GM12864 (cell line): ENCODE measurements at regions not wholly inside any gene's neighbourhood (a gene's known extent, or its start where the extent isn't known, plus 50 kb on each side); places are given as distances from the start of the nearest gene placed in this dataset.

Source experiments
- DNase-seq: peaks from one replicate; pipeline ENCODE4 v3.0.0-alpha.2; 2011; ENCODE audit warnings: low read depth
- H3K4me3 ChIP-seq: 2 replicates; pipeline ENCODE4 v1.5.1; 2011; ENCODE audit warnings: mild to moderate bottlenecking, low read depth, low read length, control low read depth
- TF ChIP-seq, protein P1 (sequence below): IDR thresholded peaks from 2 replicates; pipeline ENCODE4 v1.5.1; 2011; ENCODE audit warnings: low read depth, mild to moderate bottlenecking, moderate library complexity, low read length, control low read depth, inconsistent platforms; ENCODE audit errors: missing control alignments

- TF ChIP-seq, protein P1, sequence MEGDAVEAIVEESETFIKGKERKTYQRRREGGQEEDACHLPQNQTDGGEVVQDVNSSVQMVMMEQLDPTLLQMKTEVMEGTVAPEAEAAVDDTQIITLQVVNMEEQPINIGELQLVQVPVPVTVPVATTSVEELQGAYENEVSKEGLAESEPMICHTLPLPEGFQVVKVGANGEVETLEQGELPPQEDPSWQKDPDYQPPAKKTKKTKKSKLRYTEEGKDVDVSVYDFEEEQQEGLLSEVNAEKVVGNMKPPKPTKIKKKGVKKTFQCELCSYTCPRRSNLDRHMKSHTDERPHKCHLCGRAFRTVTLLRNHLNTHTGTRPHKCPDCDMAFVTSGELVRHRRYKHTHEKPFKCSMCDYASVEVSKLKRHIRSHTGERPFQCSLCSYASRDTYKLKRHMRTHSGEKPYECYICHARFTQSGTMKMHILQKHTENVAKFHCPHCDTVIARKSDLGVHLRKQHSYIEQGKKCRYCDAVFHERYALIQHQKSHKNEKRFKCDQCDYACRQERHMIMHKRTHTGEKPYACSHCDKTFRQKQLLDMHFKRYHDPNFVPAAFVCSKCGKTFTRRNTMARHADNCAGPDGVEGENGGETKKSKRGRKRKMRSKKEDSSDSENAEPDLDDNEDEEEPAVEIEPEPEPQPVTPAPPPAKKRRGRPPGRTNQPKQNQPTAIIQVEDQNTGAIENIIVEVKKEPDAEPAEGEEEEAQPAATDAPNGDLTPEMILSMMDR: no peak
- no peak for DNase-seq
- no peak overlapping the region for H3K4me3 ChIP-seq
These were observed 104.7 kb downstream of the TSN start for GRCh38 chr2:121860033-121860757.

- no peak for DNase-seq
- no peak overlapping the region for H3K4me3 ChIP-seq
- TF ChIP-seq, protein P1: no peak
These were observed 105.3 kb downstream of the TSN start for GRCh38 chr2:121860758-121861227.

DNA sequence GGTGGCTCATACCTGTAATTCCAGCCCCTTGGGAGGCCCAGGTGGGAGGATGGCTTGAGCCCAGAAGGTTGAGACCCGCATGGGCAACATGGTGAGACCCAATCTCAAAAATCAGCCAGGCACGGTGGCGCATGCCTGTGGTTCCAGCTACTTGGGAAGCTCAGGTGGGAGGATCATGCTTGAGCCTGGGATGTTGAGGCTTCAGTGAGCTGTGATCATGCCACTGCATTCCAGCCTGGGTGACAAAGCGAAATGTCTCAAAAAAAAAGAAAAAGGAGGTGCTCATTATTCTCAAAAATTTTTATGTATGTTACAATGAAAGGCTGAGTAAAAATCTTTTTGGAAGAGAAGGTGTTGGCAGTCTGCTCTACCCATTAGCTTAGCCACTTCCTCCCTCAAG is 106.8 kb downstream of the TSN start:
- DNase-seq: no peak
- TF ChIP-seq, protein P1: no peak
- no peak overlapping the region for H3K4me3 ChIP-seq

- TF ChIP-seq, protein P1: no peak
These were observed 110.5 kb downstream of the TSN start for GRCh38 chr2:121865914-121866313.

GRCh38 chr2:121866789-121867188 is 111.3 kb downstream of the TSN start:
- TF ChIP-seq, protein P1: no peak
- H3K4me3 ChIP-seq: no peak overlapping the region
- no peak for DNase-seq

More at GRCh38 chr2:121865914-121866313, 110.5 kb downstream of the TSN start:
- no peak for DNase-seq
- H3K4me3 ChIP-seq: no peak overlapping the region

- no peak for DNase-seq
- no peak overlapping the region for H3K4me3 ChIP-seq
- TF ChIP-seq, protein P1: no peak
These were observed 113.2 kb downstream of the TSN start for GRCh38 chr2:121868652-121869051.

GRCh38 chr2:121869363-121869762 is 113.9 kb downstream of the TSN start:
- no peak for DNase-seq
- no peak overlapping the region for H3K4me3 ChIP-seq
- TF ChIP-seq, protein P1: no peak
